OCI-LY1 (cell line): ENCODE measurements at regions not wholly inside any gene's neighbourhood (a gene's known extent, or its start where the extent isn't known, plus 50 kb on each side); places are given as distances from the start of the nearest gene placed in this dataset.

ENCODE experiments used
- EZH2 ChIP-seq: fragments of 200-600 bp; sonication (generic), shearing (Covaris generic); IDR thresholded peaks from 2 replicates; pipeline ENCODE4 v1.8.0; 2017; ENCODE audit warnings: borderline replicate concordance, mixed run types, mild to moderate bottlenecking, antibody characterized with exemption, low read length, moderate library complexity, mixed read lengths
- TF ChIP-seq, protein P1 (sequence below): fragments of 200-600 bp; sonication (generic), shearing (Covaris generic); IDR thresholded peaks from 2 replicates; pipeline ENCODE4 v1.5.1; 2017; ENCODE audit warnings: mild to moderate bottlenecking, antibody characterized with exemption, low read length, moderate library complexity, mixed read lengths

- TF ChIP-seq, protein P1, sequence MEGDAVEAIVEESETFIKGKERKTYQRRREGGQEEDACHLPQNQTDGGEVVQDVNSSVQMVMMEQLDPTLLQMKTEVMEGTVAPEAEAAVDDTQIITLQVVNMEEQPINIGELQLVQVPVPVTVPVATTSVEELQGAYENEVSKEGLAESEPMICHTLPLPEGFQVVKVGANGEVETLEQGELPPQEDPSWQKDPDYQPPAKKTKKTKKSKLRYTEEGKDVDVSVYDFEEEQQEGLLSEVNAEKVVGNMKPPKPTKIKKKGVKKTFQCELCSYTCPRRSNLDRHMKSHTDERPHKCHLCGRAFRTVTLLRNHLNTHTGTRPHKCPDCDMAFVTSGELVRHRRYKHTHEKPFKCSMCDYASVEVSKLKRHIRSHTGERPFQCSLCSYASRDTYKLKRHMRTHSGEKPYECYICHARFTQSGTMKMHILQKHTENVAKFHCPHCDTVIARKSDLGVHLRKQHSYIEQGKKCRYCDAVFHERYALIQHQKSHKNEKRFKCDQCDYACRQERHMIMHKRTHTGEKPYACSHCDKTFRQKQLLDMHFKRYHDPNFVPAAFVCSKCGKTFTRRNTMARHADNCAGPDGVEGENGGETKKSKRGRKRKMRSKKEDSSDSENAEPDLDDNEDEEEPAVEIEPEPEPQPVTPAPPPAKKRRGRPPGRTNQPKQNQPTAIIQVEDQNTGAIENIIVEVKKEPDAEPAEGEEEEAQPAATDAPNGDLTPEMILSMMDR: no peak
- no peak for TF ChIP-seq EZH2
Measured at GRCh38 chr9:115671963-115672305, 481.7 kb upstream of the PAPPA start.
